ELR (cell line): ENCODE measurements at regions not wholly inside any gene's neighbourhood (a gene's known extent, or its start where the extent isn't known, plus 50 kb on each side); places are given as distances from the start of the nearest gene placed in this dataset.
"Not testable (repeated sequence)": the region's sequence is repeated elsewhere in the genome, so short reads cannot be mapped to it uniquely, and the experiment has no call there.

ENCODE experiments used
- DNase-seq: peaks from one replicate; pipeline ENCODE4 v3.0.0-alpha.2; 2015; ENCODE audit warnings: low read depth

DNA sequence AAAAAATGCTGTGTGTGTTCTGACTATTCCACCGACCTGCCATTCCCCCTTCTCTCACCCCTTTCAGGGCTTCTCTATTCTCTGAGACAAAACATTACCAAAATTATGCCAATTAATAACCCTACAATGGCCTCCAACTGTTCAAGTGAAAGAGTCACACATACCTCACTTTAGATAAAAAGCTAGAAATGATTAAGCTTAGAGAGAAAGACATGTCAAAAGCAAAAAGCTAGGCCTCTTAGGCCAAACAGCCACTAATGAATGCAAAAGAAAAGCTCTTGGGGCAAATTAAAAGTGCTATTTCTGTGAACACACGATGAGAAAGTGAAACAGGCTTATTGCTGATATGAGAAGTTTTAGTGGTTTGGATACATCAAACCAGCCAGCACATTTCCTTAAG, 279.6 kb upstream of the GRAMD2B start:
- no peak for DNase-seq

DNA sequence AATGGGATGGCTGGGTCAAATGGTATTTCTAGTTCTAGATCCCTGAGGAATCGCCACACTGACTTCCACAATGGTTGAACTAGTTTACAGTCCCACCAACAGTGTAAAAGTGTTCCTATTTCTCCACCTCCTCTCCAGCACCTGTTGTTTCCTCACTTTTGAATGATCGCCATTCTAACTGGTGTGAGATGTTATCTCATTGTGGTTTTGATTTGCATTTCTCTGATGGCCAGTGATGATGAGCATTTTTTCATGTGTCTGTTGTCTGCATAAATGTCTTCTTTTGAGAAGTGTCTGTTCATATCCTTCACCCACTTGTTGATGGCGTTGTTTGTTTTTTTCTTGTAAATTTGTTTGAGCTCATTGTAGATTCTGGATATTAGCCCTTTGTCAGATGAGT, 272.9 kb upstream of the GRAMD2B start:
- not testable (repeated sequence) for DNase-seq

DNA sequence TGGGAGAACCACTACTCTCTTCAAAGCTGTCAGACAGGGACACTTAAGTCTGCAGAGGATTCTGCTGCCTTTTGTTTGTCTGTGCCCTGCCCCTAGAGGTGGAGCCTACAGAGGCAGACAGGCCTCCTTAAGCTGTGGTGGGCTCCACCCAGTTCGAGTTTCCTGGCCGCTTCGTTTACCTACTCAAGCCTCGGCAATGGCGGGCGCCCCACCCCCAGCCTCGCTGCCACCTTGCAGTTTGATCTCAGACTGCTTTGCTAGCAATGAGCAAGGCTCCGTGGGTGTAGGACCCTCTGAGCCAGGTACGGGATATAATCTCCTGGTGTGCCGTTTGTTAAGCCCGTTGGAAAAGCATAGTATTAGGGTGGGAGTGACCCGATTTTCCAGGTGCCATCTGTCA, 267.9 kb upstream of the GRAMD2B start:
- DNase-seq: not testable (repeated sequence)

DNA sequence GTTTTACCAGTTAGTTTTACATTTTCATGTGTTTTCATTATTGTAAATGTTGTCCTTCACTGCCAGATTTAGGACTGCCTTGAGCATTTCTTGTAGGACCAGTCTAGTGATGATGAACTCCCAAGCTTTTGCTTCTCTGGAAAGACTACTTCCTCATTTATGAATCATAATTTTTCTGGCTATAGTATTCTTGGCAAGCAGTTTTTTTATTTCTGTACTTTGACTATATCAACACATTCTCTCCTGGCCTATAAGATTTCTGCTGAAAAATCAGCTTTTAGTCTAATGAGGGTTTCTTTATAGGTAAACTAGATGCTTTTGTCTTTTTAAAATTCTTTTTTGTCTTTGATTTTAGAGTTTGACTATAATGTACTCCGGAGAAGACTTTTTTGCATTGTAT, 256.8 kb upstream of the GRAMD2B start:
- no peak for DNase-seq

DNA sequence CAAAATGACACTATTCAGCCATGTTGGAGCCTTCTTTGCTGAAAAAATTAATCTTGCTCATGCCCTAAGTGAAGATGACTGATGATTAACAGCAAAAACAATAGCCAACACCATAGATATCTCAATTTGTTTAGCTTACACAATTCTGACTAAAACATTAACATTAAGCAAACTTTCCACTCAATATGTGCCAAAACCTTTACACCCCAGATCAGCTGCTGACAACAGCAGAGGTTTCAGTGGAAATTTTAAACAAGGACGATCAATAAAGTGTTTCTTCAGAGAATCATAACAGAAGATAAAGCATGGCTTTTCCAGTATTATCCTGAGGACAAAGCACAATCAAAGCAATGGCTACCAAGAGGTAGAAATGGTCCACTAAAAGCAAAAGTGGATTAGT, 254.4 kb upstream of the GRAMD2B start:
- no peak for DNase-seq

DNA sequence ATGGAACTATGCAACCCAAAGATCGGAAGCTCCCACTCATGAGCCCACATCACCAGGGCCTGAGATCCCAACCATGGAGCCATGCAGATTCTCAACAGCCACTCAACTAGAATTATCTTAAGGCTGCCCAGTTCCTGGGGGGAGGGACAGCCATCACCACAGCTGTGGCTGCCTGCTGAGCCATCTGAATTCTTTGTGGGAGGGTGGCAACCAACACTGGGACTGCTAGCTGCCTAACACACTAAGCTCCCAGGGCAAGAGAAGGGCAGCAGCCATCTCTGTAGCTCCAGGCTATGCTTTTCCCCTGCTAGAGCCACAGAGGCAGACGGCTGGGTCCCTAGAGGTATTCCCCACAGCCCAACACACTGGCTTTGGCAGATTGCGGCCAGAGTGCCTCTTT, 251.3 kb upstream of the GRAMD2B start:
- DNase-seq: no peak

DNA sequence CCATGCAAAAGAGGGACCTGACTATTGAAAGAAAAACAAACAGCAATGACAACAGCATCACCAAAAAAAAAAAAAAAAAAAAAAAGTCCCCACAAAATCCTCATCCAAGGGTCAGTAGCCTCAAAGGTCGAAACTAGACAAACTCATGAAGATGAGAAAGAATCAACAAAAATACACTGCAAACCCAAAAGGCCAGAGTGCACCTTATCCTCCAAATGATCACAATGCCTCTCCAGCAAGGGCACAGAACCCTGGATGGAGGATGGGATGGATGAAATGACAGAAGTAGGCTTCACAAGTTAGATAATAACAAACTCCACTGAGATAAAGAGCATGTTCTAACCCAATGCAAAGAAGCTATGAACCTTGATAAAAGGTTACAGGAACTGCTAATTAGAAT, 250.4 kb upstream of the GRAMD2B start:
- DNase-seq: no peak

DNA sequence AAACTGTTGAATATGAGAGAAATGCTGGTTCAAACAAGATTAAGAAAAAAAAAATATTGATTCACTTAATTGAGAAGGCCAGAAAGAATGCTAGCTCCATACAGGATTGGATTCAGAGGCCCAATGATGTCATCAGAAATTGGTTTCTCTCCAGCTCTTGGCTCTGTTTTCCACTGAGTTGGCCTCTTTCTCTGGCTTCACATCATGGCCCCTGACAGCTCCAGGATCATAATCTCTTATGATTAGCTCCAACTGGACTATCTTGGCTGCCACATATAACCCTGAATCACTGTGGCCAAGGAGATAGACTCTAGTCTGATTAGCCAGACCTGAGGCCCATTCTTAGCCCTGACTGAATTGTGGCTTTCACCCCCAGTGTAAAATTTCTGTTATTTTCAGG, 244.7 kb upstream of the GRAMD2B start:
- DNase-seq: no peak

DNA sequence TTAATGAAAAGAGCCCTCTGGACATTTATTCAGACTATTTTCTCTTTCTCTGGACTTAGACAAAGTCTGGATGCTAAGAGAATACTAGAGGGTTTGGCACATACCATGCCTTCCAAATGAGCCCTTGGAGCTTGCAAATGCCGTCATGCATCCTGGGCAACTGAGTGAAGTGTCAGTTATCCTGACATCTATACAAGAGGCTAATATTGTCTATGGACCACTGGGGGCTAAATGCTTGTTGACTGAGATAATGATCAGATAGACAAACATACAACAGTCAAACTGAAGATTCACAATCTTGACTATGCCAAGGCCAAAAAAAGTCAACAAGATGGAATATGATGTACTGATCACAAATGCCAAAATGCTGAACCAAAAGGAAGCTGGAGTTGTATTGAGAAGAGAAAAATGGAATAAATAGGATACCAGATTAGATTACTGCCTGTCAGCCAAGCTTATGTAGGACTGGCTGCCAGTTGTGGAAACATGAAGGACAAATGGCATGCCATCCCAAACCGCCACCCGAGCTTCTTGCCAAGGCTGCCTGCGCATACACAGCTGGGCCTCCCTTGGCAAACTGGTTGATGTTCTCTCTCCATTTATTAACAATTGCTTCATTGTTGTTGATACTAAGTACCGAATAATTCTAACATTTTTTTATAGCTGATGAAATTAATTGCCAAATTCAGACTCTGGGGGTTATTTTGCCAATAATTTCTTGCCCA, 240.1 kb upstream of the GRAMD2B start:
- no peak for DNase-seq

DNA sequence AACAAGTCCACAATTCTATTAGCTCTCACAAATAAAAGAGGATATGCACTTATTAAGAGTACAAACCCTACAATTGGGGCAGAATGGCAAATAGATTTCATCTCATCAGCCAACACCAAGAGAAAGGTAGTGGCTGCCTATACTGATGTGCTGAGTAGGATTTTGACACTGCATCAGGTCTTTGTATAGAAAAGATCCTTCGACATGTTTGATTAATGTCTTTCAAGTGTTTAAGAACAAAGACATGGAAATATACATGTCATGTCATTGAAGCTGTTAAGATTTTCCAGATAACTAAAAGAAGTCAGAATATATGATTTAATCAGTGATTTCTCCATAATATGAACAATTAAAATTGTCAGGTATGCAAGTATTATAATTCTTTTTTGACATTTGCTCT, 238.7 kb upstream of the GRAMD2B start:
- no peak for DNase-seq

DNA sequence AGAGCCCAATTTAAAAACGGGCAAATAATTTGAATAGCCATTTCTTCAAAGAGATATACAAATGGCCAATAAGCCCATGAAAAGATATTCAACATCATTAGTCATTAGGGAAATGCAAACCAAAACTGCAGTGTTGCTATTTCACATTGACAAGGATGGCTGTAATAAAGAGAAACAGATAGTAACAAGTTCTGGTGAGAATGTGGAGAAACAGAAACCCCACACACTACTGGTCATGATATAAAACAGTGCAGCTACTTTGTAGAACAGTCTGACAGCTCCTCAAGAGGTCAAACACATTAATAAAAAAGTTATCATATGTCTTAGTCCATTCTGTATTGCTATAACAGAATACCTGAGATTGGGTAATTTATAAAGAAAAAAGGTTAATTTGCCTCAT, 237.0 kb upstream of the GRAMD2B start:
- no peak for DNase-seq

DNA sequence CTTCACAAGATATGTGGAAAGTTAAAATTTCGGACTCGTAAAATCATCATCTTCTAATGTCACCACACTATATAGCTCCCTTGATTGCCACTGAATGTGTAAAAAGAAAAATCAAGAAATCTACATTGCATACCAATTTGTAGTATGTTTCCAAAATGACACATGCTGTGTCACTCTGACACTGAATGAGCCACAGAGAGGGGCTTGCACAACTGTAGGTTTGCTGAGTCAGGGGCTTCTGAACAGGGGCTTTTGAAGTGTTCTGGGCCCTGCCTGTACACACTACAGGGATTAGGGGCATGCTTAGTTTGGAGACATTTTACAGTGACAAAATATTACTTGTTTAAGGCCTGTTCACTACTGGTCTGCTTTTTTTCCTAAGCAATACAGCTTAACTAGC, 234.4 kb upstream of the GRAMD2B start:
- DNase-seq: no peak

DNA sequence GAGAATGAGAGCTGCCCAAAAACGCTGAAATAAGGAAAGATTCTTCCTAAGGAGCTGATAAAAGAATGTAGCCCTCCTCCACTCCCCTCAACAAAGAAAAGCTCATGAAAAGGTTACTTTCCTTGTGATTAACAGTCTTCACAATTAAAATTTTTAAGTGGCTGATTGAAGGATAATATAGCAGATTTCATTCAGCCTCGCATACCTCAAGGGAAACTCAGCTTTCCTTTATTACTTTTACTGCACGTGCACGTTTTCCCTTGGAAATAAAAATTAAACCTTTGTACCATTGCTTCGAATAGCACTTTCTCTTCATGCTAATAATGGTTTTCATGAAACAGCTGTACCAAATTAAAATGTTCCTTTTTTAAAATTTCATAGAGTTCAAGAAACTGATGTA, 234.0 kb upstream of the GRAMD2B start:
- no peak for DNase-seq

DNA sequence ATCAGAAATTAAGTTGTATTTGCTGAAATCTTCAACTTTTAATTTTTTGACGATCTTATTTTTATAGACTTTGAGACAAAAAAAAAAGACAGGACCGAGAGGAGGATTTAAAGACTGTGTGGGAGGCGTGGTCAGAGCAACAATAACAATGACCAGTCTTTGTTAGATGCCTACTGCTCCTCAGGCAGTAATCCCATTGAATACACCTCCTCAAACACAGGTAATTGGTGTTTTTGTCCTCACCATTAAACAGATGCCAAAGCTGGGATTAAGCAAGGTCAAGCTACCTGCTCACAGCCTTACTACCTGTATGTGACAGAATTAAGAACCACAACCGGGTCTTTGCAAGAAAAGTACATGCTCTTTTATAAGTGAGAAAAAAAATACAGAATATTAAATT, 233.3 kb upstream of the GRAMD2B start:
- DNase-seq: no peak

DNA sequence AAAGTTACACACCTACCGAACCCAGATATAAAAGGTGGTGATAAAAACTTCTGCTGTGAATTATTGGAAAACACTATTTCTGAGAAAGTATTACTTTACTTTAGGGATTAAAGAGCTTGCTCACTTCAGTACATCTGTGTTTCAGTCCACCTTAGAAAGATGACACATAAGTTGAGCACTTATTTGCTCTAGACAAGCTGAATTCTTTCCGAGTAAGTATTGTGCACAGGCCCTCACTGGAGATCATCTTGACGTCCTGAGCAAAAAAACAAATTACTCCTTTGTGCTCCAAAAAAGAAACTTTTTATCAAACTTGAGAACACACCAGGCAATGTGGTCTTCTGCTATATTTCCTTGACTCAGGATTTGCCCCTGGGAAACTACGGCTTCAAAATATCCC, 231.0 kb upstream of the GRAMD2B start:
- no peak for DNase-seq

DNA sequence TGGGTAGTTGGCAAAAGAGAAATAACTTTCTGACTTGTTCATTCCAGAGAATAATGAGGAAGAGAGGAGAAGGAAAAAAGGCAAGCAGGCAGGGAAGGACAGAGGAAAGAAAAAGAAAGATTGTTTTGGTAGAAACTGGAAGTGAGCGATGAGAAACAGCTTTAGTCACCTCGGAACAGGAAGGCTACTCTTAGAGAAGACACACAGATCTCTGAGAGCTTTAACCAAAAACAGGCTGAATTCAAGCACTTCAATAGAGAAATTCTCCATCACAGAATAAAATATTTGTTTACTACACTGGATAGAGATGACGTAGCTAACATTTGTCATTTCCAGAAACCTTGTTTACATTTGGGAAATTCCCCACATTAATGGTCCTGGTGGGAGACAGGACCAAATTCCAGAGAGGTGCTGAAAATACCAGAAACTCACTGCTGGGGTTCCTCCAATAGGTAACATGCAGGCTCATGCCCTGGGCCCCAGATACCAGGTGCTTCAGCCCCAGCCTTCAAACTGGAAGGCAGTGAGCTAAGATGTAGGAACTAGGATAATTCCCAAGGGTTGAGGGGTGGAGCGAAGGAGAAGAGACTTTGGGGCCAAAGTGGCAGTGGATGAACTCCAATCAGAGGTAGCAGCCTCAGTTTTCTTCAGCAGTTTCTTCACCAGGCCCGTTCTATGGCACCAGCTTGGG, 227.7 kb upstream of the GRAMD2B start:
- no peak for DNase-seq

DNA sequence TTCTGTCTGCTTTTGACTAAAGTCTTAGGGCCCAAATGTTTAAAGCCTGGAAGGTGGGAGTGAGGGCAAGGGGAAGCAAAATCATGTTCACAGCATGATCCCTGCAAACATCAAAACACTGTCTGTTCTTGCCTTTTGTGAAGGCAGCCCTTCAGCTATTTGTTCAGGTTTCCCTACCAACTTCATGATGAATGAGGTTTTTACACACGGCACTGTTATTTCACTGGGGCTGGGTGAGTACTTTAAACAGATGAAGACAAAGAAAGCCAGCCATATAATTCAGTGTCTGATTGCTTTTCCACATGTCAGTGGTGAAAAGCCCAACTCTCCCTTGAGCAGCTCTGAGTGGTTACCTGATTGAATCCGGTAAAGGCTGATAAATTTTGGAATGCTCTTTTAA, 224.7 kb upstream of the GRAMD2B start:
- no peak for DNase-seq

DNA sequence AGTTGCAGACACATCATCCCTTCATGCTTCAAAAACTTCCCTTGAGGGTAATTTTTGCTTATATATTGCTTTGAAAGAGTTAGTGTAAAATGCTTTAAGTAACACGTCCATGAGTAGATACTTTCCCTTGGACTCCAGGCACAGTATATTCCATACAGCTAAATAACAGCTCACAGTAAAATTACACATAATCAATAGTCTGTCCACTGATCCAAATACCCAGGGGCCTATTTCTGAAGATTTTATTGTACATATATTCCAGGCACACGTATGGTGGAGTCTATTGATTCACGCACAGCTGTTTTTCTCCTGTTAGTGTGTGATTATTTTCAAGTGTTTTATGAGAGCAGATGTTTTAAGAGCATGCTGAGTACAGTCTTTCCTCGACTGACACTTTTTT, 223.7 kb upstream of the GRAMD2B start:
- no peak for DNase-seq

DNA sequence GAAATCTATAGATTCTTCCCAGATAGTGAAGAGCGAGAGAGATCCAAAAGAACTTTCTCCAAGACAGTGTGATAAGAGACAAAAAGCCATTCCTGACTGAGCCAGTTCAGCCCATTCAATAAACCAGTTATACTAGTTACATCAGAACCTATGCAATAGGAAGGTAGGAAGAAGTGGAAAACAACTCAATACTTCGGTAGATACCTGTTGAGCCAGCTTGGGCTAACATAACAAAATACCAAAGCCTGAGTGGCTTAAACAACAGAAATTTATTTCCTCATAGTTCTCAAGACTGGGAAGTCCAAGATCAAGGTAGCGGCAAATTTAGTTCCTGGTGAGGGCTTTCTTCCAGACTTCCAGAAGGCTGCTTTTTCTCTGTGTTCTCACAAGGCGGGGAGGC, 214.5 kb upstream of the GRAMD2B start:
- no peak for DNase-seq

DNA sequence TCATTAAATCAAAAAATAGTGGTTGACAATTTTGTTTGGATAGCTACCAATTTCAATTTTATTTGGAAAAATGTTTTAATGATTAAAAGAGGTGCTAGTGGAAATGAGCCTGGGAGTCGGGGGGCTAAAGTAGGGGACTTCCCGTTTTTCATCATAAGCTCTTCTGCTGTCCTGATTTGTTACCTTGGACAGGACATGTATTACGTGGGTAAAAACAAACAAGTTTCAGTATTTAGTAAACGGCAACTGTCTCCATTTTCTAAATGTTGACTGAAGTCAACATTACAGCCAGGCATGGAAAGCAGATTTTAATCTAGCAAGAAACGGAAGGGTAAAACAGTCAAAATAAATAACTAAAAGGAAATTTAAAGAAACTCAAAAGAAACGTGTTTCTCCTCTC, 212.3 kb upstream of the GRAMD2B start:
- no peak for DNase-seq

DNA sequence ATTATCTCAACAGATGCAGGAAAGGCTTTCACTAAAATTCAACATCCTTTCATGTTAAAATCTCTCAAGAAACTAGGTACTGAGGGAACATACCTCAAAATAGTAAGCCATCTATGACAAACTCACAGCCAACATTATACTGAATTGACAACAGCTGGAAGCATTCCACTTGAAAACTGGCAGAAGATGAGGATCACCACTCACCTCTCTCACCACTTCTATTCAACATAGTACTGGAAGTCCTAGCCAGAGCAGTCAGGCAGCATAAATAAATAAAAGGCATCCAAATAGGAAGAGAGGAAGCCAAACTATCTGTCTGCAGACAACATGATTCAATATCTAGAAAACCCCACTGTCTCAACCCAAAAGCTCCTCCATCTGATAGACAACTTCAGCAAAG, 203.6 kb upstream of the GRAMD2B start:
- no peak for DNase-seq

DNA sequence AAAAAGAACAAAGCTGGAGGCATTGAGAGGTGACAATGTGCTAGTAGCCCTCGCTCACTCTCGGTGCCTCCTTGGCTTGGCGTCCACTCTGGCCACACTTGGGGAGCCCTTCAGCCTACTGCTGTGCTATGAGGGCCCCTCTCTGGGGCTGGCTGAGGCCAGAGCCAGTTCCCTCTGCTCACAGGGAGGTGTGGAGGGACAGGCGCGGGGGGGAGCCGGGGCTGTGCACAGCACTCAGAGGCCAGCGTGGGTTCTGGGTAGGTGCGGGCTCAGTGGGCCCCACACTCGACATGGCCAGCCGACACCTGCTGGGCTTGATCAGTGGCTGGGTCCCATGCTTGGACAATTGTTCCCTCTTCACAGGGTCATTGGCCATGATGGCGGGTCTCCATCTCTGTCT, 202.5 kb upstream of the GRAMD2B start:
- no peak for DNase-seq

DNA sequence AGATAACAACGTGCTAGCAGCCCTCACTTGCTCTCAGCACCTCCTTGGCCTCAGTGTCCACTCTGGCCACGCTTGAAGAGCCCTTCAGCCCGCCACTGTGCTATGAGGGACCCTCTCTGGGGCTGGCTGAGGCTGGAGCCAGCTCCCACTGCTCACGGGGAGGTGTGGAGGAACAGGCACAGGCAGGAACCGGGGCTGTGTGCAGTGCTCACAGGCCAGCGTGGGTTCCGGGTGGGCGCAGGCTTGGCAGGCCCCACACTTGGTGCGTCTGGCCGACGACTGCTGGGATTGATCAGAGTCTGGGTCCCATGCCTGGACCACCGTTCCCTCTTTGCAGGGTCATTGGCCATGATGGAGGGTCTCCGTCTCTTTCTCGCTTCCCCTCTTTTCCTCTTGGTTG, 194.3 kb upstream of the GRAMD2B start:
- no peak for DNase-seq

DNA sequence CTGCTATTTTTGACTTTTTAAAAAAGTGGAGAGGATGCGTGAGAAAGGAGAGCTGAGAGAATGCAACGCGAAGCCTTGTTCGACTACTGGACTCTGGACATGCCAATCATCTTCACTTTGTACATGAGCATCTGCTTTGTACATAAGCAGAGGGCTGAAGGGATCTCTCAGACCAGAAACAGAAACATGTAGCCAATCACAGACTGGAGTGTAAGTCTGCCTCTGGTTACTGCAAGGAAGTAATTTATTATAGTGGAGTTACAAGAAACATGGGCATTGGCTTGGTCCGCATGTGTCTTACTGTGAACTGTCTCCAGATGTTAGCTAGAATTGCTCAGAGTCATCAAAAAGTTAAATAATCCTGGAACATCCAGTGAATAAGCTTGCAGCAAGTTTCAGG, 190.0 kb upstream of the GRAMD2B start:
- no peak for DNase-seq
